Panc1 (cell line): ENCODE measurements at regions not wholly inside any gene's neighbourhood (a gene's known extent, or its start where the extent isn't known, plus 50 kb on each side); places are given as distances from the start of the nearest gene placed in this dataset.

Source experiments
- ATAC-seq: fragments of 200-7000 bp; cut with Tn5 transposase; 2 replicates; pipeline ENCODE4 v1.9.1; 2020; ENCODE audit warnings: mild to moderate bottlenecking, moderate library complexity
- BruUV-seq: library from RNA; stranded (reverse); fragments of 400-500 nt; replicated peaks from 2 replicates; lab custom pipeline; 2021; lab: Mats Ljungman, UMichigan
- CTCF ChIA-PET: fragments of 300-600 bp; sonication (Branson Sonifier 250); formaldehyde crosslinking; loops from one replicate; lab custom pipeline; 2022; ENCODE audit warnings: antibody characterized with exemption; lab: Charles Lee
- POLR2A ChIA-PET: fragments of 300-600 bp; sonication (Branson Sonifier 250); formaldehyde crosslinking; loops from one replicate; lab custom pipeline; 2022; ENCODE audit warnings: antibody characterized with exemption; lab: Charles Lee
- DNase-seq: peaks from one replicate; pipeline ENCODE4 v3.0.0-alpha.2; 2010; ENCODE audit warnings: low read depth, low spot score
- H3K27ac ChIP-seq: 2 replicates; pipeline ENCODE4 v1.5.1; 2011; ENCODE audit warnings: mild to moderate bottlenecking, low read length, inconsistent platforms
- H3K27me3 ChIP-seq: fragments of 200-500 bp; sonication (Bioruptor generic); 2 replicates; pipeline ENCODE4 v1.6.0; 2014; ENCODE audit warnings: low read length, inconsistent platforms; ENCODE audit not compliant: control insufficient read depth, insufficient read depth
- H3K36me3 ChIP-seq: fragments of 200-500 bp; sonication (Bioruptor generic); 2 replicates; pipeline ENCODE4 v1.5.1; 2014; ENCODE audit warnings: inconsistent platforms, mild to moderate bottlenecking, low read length, moderate library complexity; ENCODE audit not compliant: control insufficient read depth, insufficient read depth
- H3K4me1 ChIP-seq: 2 replicates; pipeline ENCODE4 v1.5.1; 2011; ENCODE audit warnings: inconsistent platforms, mild to moderate bottlenecking, low read length, moderate library complexity; ENCODE audit not compliant: control insufficient read depth, insufficient read depth
- H3K4me3 ChIP-seq, 2 experiments: 2 replicates each; pipeline ENCODE4 v1.5.1; 2011 to 2012; ENCODE audit warnings: low read depth in 2 of 2, low read length in 2 of 2, mild to moderate bottlenecking in 2 of 2, inconsistent platforms in 1 of 2, moderate library complexity in 1 of 2
- H3K9me3 ChIP-seq: fragments of 200-500 bp; sonication (Bioruptor generic); 2 replicates; pipeline ENCODE4 v1.5.1; 2014; ENCODE audit warnings: low read depth, mild to moderate bottlenecking, inconsistent platforms, low read length, moderate library complexity; ENCODE audit not compliant: control insufficient read depth, insufficient read depth
- POLR2AphosphoS5 ChIP-seq: IDR thresholded peaks from 2 replicates; pipeline ENCODE4 v1.6.1; 2012; ENCODE audit warnings: mild to moderate bottlenecking, low read depth, low read length, moderate library complexity
- SIN3A ChIP-seq: IDR thresholded peaks from 2 replicates; pipeline ENCODE4 v1.6.1; 2012; ENCODE audit warnings: low read depth, mild to moderate bottlenecking, low read length, moderate library complexity, borderline replicate concordance; ENCODE audit not compliant: insufficient read depth
- TCF7L2 ChIP-seq: IDR thresholded peaks from 2 replicates; pipeline ENCODE4 v1.6.1; 2011; ENCODE audit warnings: mild to moderate bottlenecking, low read depth, low read length, inconsistent platforms
- in situ Hi-C: cut with HindIII; loops from 2 replicates; pipeline ENCODE4 v1.10.0; 2016; ENCODE audit warnings: low sequenced_read_pairs, low pct_unique_long_range_greater_than_20kb
- intact Hi-C: fragments of 100-400 bp; cut with micrococcal nuclease; formaldehyde crosslinking; loops from one replicate; pipeline ENCODE4 v1.10.0; 2022; ENCODE audit not compliant: unreplicated experiment
- TF ChIP-seq, protein P1 (sequence below), 2 experiments: IDR thresholded peaks; 2 replicates each; pipeline ENCODE4 v1.6.1; 2011 to 2012; ENCODE audit warnings: low read depth in 2 of 2, control low read depth in 1 of 2, low read length in 1 of 2, mild to moderate bottlenecking in 1 of 2, moderate library complexity in 1 of 2; ENCODE audit not compliant: insufficient read depth in 1 of 2
- TF ChIP-seq, protein P2 (sequence below): fragments of 450-650 bp; IDR thresholded peaks from 2 replicates; pipeline ENCODE4 v1.5.1; 2017; ENCODE audit warnings: mild to moderate bottlenecking

DNA sequence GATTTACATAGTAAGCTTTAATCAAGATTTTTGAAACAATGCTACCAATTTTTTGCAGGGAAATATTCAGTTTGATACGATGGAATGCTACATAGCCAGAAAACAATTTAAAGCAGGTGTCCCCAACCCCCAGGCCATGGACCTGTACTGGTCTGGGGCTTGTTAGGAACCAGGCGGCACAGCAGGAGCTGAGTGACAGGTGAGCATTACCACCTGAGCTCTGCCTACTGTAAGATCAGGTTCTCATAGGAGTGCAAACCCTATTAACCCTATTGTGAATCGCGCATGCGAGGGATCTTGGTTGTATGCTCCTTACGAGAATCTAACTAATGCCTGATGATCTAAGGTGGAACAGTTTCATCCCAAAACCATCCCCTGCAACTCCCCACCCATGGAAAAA lies 322.6 kb upstream of the NECTIN3 start:
- BruUV-seq: no TSS peak
- POLR2A ChIA-PET: no interaction called here
- CTCF ChIA-PET: no interaction called here
- DNase-seq: no peak
- Histone ChIP-seq H3K9me3 (no peaks in the 10 kb centered on the region), H3K4me3 (no peak overlapping the region), H3K36me3 (no peaks in the 10 kb centered on the region), H3K27ac (no peak overlapping the region), H3K27me3 (no peaks in the 10 kb centered on the region), H3K4me1 (no peaks in the 10 kb centered on the region)
- intact Hi-C loops: no loop called here
- no peak for ATAC-seq
- in situ Hi-C loops: no loop called here
- no peak for TF ChIP-seq TCF7L2
- no peak for TF ChIP-seq SIN3A
- TF ChIP-seq, protein P1, sequence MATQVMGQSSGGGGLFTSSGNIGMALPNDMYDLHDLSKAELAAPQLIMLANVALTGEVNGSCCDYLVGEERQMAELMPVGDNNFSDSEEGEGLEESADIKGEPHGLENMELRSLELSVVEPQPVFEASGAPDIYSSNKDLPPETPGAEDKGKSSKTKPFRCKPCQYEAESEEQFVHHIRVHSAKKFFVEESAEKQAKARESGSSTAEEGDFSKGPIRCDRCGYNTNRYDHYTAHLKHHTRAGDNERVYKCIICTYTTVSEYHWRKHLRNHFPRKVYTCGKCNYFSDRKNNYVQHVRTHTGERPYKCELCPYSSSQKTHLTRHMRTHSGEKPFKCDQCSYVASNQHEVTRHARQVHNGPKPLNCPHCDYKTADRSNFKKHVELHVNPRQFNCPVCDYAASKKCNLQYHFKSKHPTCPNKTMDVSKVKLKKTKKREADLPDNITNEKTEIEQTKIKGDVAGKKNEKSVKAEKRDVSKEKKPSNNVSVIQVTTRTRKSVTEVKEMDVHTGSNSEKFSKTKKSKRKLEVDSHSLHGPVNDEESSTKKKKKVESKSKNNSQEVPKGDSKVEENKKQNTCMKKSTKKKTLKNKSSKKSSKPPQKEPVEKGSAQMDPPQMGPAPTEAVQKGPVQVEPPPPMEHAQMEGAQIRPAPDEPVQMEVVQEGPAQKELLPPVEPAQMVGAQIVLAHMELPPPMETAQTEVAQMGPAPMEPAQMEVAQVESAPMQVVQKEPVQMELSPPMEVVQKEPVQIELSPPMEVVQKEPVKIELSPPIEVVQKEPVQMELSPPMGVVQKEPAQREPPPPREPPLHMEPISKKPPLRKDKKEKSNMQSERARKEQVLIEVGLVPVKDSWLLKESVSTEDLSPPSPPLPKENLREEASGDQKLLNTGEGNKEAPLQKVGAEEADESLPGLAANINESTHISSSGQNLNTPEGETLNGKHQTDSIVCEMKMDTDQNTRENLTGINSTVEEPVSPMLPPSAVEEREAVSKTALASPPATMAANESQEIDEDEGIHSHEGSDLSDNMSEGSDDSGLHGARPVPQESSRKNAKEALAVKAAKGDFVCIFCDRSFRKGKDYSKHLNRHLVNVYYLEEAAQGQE (IDR thresholded peaks at IDR 0.05; ENCODE audit: insufficient read depth in 1 of 2, low read depth in 2 of 2, low read length in 1 of 2): no peak
- TF ChIP-seq, protein P2, sequence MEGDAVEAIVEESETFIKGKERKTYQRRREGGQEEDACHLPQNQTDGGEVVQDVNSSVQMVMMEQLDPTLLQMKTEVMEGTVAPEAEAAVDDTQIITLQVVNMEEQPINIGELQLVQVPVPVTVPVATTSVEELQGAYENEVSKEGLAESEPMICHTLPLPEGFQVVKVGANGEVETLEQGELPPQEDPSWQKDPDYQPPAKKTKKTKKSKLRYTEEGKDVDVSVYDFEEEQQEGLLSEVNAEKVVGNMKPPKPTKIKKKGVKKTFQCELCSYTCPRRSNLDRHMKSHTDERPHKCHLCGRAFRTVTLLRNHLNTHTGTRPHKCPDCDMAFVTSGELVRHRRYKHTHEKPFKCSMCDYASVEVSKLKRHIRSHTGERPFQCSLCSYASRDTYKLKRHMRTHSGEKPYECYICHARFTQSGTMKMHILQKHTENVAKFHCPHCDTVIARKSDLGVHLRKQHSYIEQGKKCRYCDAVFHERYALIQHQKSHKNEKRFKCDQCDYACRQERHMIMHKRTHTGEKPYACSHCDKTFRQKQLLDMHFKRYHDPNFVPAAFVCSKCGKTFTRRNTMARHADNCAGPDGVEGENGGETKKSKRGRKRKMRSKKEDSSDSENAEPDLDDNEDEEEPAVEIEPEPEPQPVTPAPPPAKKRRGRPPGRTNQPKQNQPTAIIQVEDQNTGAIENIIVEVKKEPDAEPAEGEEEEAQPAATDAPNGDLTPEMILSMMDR: no peak
- no peak for TF ChIP-seq POLR2AphosphoS5

DNA sequence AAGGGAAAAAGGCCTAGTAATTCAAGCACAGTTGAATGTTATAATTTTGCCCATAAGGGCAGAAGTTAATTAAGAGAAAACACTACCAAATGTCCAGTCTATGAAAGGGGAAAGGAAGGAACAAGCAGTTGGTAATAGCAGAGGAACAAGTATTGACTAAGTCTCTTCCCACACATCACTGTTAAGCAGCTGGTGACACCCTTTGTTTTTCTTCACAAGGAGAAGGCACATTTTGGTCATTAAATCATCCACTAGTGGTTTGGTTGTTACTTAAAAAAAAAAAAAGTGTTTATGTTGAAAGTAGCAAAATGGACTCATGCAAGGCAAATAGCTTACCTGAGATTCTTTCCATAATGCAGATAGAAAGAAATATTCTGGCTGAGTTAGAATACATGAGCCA lies 321.4 kb upstream of the NECTIN3 start:
- ChIA-PET POLR2A (no interaction called here), CTCF (no interaction called here)
- no peak for TF ChIP-seq TCF7L2
- TF ChIP-seq SIN3A: no peak
- TF ChIP-seq POLR2AphosphoS5: no peak
- TF ChIP-seq, protein P1 (IDR thresholded peaks at IDR 0.05; ENCODE audit: insufficient read depth in 1 of 2, low read depth in 2 of 2, low read length in 1 of 2): no peak
- TF ChIP-seq, protein P2: no peak
- intact Hi-C loops: no loop called here
- BruUV-seq: no TSS peak
- Histone ChIP-seq H3K4me3 (no peak overlapping the region), H3K9me3 (no peaks in the 10 kb centered on the region), H3K4me1 (no peaks in the 10 kb centered on the region), H3K27ac (no peak overlapping the region), H3K36me3 (no peaks in the 10 kb centered on the region), H3K27me3 (no peaks in the 10 kb centered on the region)
- DNase-seq (no peak), ATAC-seq (no peak)
- in situ Hi-C loops: no loop called here
